H1 (cell line): ENCODE measurements at regions not wholly inside any gene's neighbourhood (a gene's known extent, or its start where the extent isn't known, plus 50 kb on each side); places are given as distances from the start of the nearest gene placed in this dataset.

Experiments used
- ATF3 ChIP-seq: IDR thresholded peaks from 2 replicates; pipeline ENCODE4 v1.6.1; 2011; ENCODE audit warnings: low read depth, mild to moderate bottlenecking, low read length; ENCODE audit not compliant: insufficient read depth
- E2F6 ChIP-seq: IDR thresholded peaks from 2 replicates; pipeline ENCODE4 v1.6.1; 2012; ENCODE audit warnings: inconsistent platforms
- SIN3A ChIP-seq, 2 experiments: IDR thresholded peaks in 1 of 2; conservative IDR thresholded peaks in 1 of 2; 2 replicates each; pipeline ENCODE4 v1.6.1; 2011 to 2012; ENCODE audit warnings: low read length in 2 of 2, improper control_type of control experiment in 1 of 2, low read depth in 1 of 2, mild to moderate bottlenecking in 1 of 2

- no peak for TF ChIP-seq E2F6
- no peak for TF ChIP-seq ATF3
- TF ChIP-seq SIN3A (conservative IDR thresholded peaks at IDR 0.05 in 1 of 2, IDR thresholded peaks at IDR 0.05 in 1 of 2; ENCODE audit: low read depth in 1 of 2, low read length in 2 of 2), result no peak
Measured at GRCh38 chr6:166758136-166758704, 131.2 kb upstream of the RPS6KA2 start (continued).
